WTC11 (cell line): ENCODE measurements at regions not wholly inside any gene's neighbourhood (a gene's known extent, or its start where the extent isn't known, plus 50 kb on each side); places are given as distances from the start of the nearest gene placed in this dataset.

Experiments used
- ATAC-seq: fragments of 200-7000 bp; cut with Tn5 transposase; 2 replicates; pipeline ENCODE4 v1.10.0; 2021; ENCODE audit warnings: mild to moderate bottlenecking, moderate library complexity
- CTCF ChIA-PET: fragments of 300-600 bp; sonication (Branson Sonifier 250); formaldehyde crosslinking; loops from one replicate; lab custom pipeline; 2021; ENCODE audit warnings: antibody characterized with exemption; lab: Charles Lee
- POLR2A ChIA-PET: fragments of 350-600 bp; sonication (Branson Sonifier 250); formaldehyde crosslinking; loops from one replicate; lab custom pipeline; 2021; ENCODE audit warnings: antibody characterized with exemption; lab: Charles Lee
- DNase-seq: peaks from one replicate; pipeline ENCODE4 v3.0.0; 2021; ENCODE audit warnings: low spot score
- H3K27ac Mint-ChIP-seq: 2 replicates; pipeline ENCODE4 v1.8.0; 2021; ENCODE audit warnings: mixed read lengths
- H3K27me3 Mint-ChIP-seq: 2 replicates; pipeline ENCODE4 v1.8.0; 2021; ENCODE audit warnings: low read depth, mild to moderate bottlenecking, moderate library complexity, mixed read lengths
- H3K36me3 Mint-ChIP-seq: 2 replicates; pipeline ENCODE4 v1.8.0; 2021; ENCODE audit warnings: mixed read lengths
- H3K4me1 Mint-ChIP-seq: 2 replicates; pipeline ENCODE4 v1.8.0; 2022; ENCODE audit warnings: mixed read lengths
- H3K4me3 Mint-ChIP-seq: 2 replicates; pipeline ENCODE4 v1.8.0; 2021; ENCODE audit warnings: mild to moderate bottlenecking, moderate library complexity, mixed read lengths
- H3K9me3 Mint-ChIP-seq: 2 replicates; pipeline ENCODE4 v1.8.0; 2021; ENCODE audit warnings: mixed read lengths
- AFF4 ChIP-seq: sonication (generic); formaldehyde crosslinking; IDR thresholded peaks from 2 replicates; pipeline ENCODE4 v1.8.1; 2023; ENCODE audit warnings: mild to moderate bottlenecking, missing genetic modification reagents, borderline replicate concordance
- CBFB ChIP-seq: sonication (generic); formaldehyde crosslinking; IDR thresholded peaks from 2 replicates; pipeline ENCODE4 v1.8.1; 2022; ENCODE audit warnings: mild to moderate bottlenecking, low read depth, missing genetic modification reagents
- CREM ChIP-seq: sonication (generic); formaldehyde crosslinking; IDR thresholded peaks from 2 replicates; pipeline ENCODE4 v1.8.1; 2022; ENCODE audit warnings: mild to moderate bottlenecking, missing genetic modification reagents, moderate library complexity
- ESRRA ChIP-seq: sonication (generic); formaldehyde crosslinking; IDR thresholded peaks from 2 replicates; pipeline ENCODE4 v1.8.1; 2022; ENCODE audit warnings: mild to moderate bottlenecking, missing genetic modification reagents, borderline replicate concordance
- ETV6 ChIP-seq: sonication (generic); formaldehyde crosslinking; IDR thresholded peaks from 2 replicates; pipeline ENCODE4 v1.8.1; 2022; ENCODE audit warnings: mild to moderate bottlenecking, missing genetic modification reagents
- GRHL2 ChIP-seq: fragments of 250-450 bp; sonication (Bioruptor Pico); IDR thresholded peaks from 2 replicates; pipeline ENCODE4 v1.8.0; 2022; ENCODE audit warnings: mild to moderate bottlenecking, moderate library complexity; ENCODE audit not compliant: insufficient replicate concordance, severe bottlenecking
- JAZF1 ChIP-seq: fragments of 250-450 bp; sonication (Bioruptor Pico); IDR thresholded peaks from 2 replicates; pipeline ENCODE4 v1.9.0; 2021; ENCODE audit warnings: moderate library complexity, mild to moderate bottlenecking, inconsistent platforms
- MLX ChIP-seq: sonication (generic); formaldehyde crosslinking; IDR thresholded peaks from 2 replicates; pipeline ENCODE4 v1.8.1; 2023; ENCODE audit warnings: mild to moderate bottlenecking, missing genetic modification reagents, moderate library complexity
- MXD4 ChIP-seq: fragments of 250-450 bp; sonication (Bioruptor Pico); IDR thresholded peaks from 2 replicates; pipeline ENCODE4 v1.8.0; 2021; ENCODE audit warnings: mild to moderate bottlenecking, moderate library complexity, borderline replicate concordance
- NFYB ChIP-seq: sonication (generic); formaldehyde crosslinking; conservative IDR thresholded peaks from 2 replicates; pipeline ENCODE4 v1.8.0; 2022; ENCODE audit warnings: low read depth, missing genetic modification reagents
- OVOL2 ChIP-seq: fragments of 250-450 bp; sonication (Bioruptor Pico); IDR thresholded peaks from 2 replicates; pipeline ENCODE4 v1.9.0; 2021; ENCODE audit warnings: mild to moderate bottlenecking, borderline replicate concordance
- RELA ChIP-seq: sonication (generic); formaldehyde crosslinking; IDR thresholded peaks from 2 replicates; pipeline ENCODE4 v1.8.1; 2022; ENCODE audit warnings: missing genetic modification reagents, mild to moderate bottlenecking, borderline replicate concordance
- STAT6 ChIP-seq: sonication (generic); formaldehyde crosslinking; conservative IDR thresholded peaks from 2 replicates; pipeline ENCODE4 v1.8.1; 2023; ENCODE audit warnings: mild to moderate bottlenecking, low read depth, missing genetic modification reagents, moderate library complexity
- ZNF263 ChIP-seq: sonication (generic); formaldehyde crosslinking; IDR thresholded peaks from 2 replicates; pipeline ENCODE4 v1.8.1; 2022; ENCODE audit warnings: low read depth, mild to moderate bottlenecking, moderate library complexity, missing genetic modification reagents
- ZNF512 ChIP-seq: sonication (generic); formaldehyde crosslinking; IDR thresholded peaks from 2 replicates; pipeline ENCODE4 v1.8.1; 2022; ENCODE audit warnings: missing genetic modification reagents, borderline replicate concordance
- ZNF532 ChIP-seq: fragments of 250-450 bp; sonication (Bioruptor Pico); IDR thresholded peaks from 2 replicates; pipeline ENCODE4 v1.9.0; 2021; ENCODE audit warnings: mild to moderate bottlenecking, borderline replicate concordance

- TF ChIP-seq STAT6 (no peak), NFYB (CRISPR knock-in tag) (no peak)
These were observed 227.8 kb upstream of the DMAC1 start (continued) for GRCh38 chr9:8027351-8027750.

GRCh38 chr9:8025551-8025950 is 226.0 kb upstream of the DMAC1 start:
- no peak for DNase-seq
- Mint-ChIP-seq H3K27ac (no peak overlapping the region), H3K9me3 (peaks cover 22% of the 10 kb centered on the region), H3K4me3 (no peak overlapping the region), H3K36me3 (peaks cover 6% of the 10 kb centered on the region), H3K27me3 (no peaks in the 10 kb centered on the region), H3K4me1 (peaks cover 16% of the 10 kb centered on the region)
- TF ChIP-seq ESRRA, result no peak
- no peak for TF ChIP-seq CREM
- TF ChIP-seq ZNF532 (CRISPR knock-in tag), result no peak
- no peak for TF ChIP-seq CBFB
- no peak for TF ChIP-seq OVOL2 (CRISPR knock-in tag)
- no peak for TF ChIP-seq ZNF512 (CRISPR knock-in tag)
- no peak for TF ChIP-seq MXD4
- TF ChIP-seq JAZF1 (CRISPR knock-in tag), result no peak
- ChIA-PET POLR2A (no interaction called here), CTCF (no interaction called here)
- ATAC-seq, result no peak

- CTCF ChIA-PET, result no interaction called here
- H3K9me3 Mint-ChIP-seq, result peaks cover 27% of the 10 kb centered on the region
- TF ChIP-seq ZNF263 (CRISPR knock-in tag), result no peak
- TF ChIP-seq GRHL2 (CRISPR knock-in tag), result no peak
- TF ChIP-seq AFF4 (CRISPR knock-in tag), result no peak
- no peak for TF ChIP-seq ETV6 (CRISPR knock-in tag)
- TF ChIP-seq RELA (CRISPR knock-in tag), result no peak
- TF ChIP-seq MLX (CRISPR knock-in tag), result no peak
- no peak for TF ChIP-seq NFYB (CRISPR knock-in tag)
- TF ChIP-seq, all 79 proteins: peak for 0
- H3K27ac Mint-ChIP-seq, result no peak overlapping the region
- ATAC-seq (no peak), DNase-seq (no peak)
- POLR2A ChIA-PET, result no interaction called here
- no peak overlapping the region for H3K4me3 Mint-ChIP-seq
- no peaks in the 10 kb centered on the region for H3K4me1 Mint-ChIP-seq
- H3K36me3 Mint-ChIP-seq, result peaks cover 6% of the 10 kb centered on the region
- H3K27me3 Mint-ChIP-seq, result no peaks in the 10 kb centered on the region
These were observed 220.6 kb upstream of the DMAC1 start for GRCh38 chr9:8020186-8020585.
